Astrocyte of the spinal cord (primary cell): ENCODE measurements at regions not wholly inside any gene's neighbourhood (a gene's known extent, or its start where the extent isn't known, plus 50 kb on each side); places are given as distances from the start of the nearest gene placed in this dataset.

Source experiments
- DNase-seq: peaks from one replicate; pipeline ENCODE4 v3.0.0; 2011; ENCODE audit warnings: low read depth, low spot score
- H3K4me3 ChIP-seq: 2 replicates; pipeline ENCODE4 v1.5.1; 2011; ENCODE audit warnings: low read depth, mild to moderate bottlenecking, low read length, moderate library complexity
- in situ Hi-C: cut with HindIII; loops from 2 replicates; pipeline ENCODE4 v1.10.0; 2017; ENCODE audit warnings: low sequenced_read_pairs
- TF ChIP-seq, protein P1 (sequence below): IDR thresholded peaks from 2 replicates; pipeline ENCODE4 v1.5.1; 2012; ENCODE audit warnings: low read depth, mild to moderate bottlenecking, low read length, inconsistent platforms

DNA sequence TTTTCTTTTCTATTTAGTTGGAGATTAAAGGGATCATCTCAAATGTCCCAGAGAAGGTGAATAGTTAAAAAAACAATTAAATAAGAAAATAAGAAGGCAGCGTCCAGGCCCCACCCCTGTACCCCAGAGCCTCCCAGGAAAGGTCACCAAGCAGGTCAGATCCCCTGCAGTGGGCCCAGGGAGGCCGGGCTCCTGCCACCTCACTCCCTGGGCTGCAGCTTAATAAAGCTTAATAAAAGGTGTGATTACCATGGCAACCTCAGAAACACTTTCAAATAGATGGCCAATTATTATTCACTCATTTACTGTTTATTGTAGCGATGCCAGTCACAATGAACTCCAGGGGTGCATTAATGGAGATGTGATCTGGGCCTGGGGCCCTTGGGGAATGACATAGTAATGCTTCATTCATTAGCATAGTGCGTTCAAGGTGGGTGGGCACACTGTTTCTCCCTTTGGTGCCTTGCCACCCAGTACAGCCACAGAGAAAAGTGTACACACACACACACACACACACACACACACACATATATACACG lies 386.2 kb downstream of the CADM1 start:
- no peak for DNase-seq
- in situ Hi-C loops, result no loop called here
- TF ChIP-seq, protein P1, sequence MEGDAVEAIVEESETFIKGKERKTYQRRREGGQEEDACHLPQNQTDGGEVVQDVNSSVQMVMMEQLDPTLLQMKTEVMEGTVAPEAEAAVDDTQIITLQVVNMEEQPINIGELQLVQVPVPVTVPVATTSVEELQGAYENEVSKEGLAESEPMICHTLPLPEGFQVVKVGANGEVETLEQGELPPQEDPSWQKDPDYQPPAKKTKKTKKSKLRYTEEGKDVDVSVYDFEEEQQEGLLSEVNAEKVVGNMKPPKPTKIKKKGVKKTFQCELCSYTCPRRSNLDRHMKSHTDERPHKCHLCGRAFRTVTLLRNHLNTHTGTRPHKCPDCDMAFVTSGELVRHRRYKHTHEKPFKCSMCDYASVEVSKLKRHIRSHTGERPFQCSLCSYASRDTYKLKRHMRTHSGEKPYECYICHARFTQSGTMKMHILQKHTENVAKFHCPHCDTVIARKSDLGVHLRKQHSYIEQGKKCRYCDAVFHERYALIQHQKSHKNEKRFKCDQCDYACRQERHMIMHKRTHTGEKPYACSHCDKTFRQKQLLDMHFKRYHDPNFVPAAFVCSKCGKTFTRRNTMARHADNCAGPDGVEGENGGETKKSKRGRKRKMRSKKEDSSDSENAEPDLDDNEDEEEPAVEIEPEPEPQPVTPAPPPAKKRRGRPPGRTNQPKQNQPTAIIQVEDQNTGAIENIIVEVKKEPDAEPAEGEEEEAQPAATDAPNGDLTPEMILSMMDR, result no peak
- H3K4me3 ChIP-seq, result no peak overlapping the region

DNA sequence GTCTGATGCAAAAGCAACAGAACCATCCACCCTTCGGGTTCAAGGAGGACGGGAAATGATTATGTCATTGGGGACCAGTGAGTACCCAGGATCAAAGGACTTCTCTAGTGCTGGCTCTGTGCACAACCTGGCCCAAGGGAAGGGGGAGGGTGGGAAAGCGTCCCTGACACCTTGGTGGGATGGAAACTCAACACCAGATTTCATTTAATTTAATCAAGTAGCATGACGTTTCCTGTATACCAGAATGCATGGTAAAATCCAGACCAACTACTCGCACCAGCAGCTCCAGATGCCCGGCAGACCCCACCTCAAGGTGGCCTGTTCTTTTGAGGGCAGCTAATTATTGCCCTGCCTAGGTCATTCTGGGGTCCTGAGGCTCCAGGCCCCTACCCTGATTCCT lies 385.1 kb downstream of the CADM1 start:
- in situ Hi-C loops, result no loop called here
- no peak for DNase-seq
- TF ChIP-seq, protein P1, result no peak
- H3K4me3 ChIP-seq, result no peak overlapping the region
